ENCODE measurements at regions not wholly inside any gene's neighbourhood (a gene's known extent, or its start where the extent isn't known, plus 50 kb on each side); places are given as distances from the start of the nearest gene placed in this dataset.

GRCh38 chr19:30647891-30648720, 275.9 kb downstream of the ZNF536 start:
- TF ChIP-seq POLR2A (IDR thresholded peaks at IDR 0.05) (no peak), CTCF (IDR thresholded peaks at IDR 0.05) (peak in 1 of 5 experiments; percentile 25), EP300 (IDR thresholded peaks at IDR 0.05) (peak in 1 of 2 donors; percentile 43)
- WGBS, 2 donors = 54 to 59% methylated on average over 19 of the region's 19 CpGs
- DNase-seq (ENCODE audit: low spot score in 2 of 2) = no peak
- Histone ChIP-seq H3K4me3 (no peak overlapping the region), H3K27me3 (peaks cover 0 to 13% of the 10 kb centered on the region in 2 donors), H3K9me3 (no peaks in the 10 kb centered on the region), H3K27ac (peak overlapping the region in 2 of 4 donors; percentile 71 to 76), H3K36me3 (no peaks in the 10 kb centered on the region), H3K4me1 (peaks cover 0 to 55% (median 12%) of the 10 kb centered on the region in 4 donors)

GRCh38 chr19:30646806-30647205, 274.6 kb downstream of the ZNF536 start:
- Histone ChIP-seq H3K36me3 (no peaks in the 10 kb centered on the region), H3K4me3 (no peak overlapping the region), H3K4me1 (peaks cover 0 to 50% (median 12%) of the 10 kb centered on the region in 4 donors), H3K27ac (peak overlapping the region in 1 of 4 donors; percentile 35), H3K9me3 (no peaks in the 10 kb centered on the region), H3K27me3 (peaks cover 0 to 13% of the 10 kb centered on the region in 2 donors)
- TF ChIP-seq POLR2A (IDR thresholded peaks at IDR 0.05) (no peak), EP300 (IDR thresholded peaks at IDR 0.05) (no peak), CTCF (IDR thresholded peaks at IDR 0.05) (no peak)
- DNase-seq (ENCODE audit: low spot score in 2 of 2) = no peak
- 46 to 47% methylated on average over 6 of the region's 6 CpGs for WGBS, 2 donors

- no peak for DNase-seq (ENCODE audit: low spot score in 2 of 2)
- Histone ChIP-seq H3K27ac (no peak overlapping the region), H3K36me3 (no peaks in the 10 kb centered on the region), H3K4me3 (no peak overlapping the region), H3K9me3 (no peaks in the 10 kb centered on the region), H3K4me1 (peaks cover 0 to 47% (median 11%) of the 10 kb centered on the region in 4 donors), H3K27me3 (peaks cover 0 to 13% of the 10 kb centered on the region in 2 donors)
- 67 to 77% methylated on average over 12 of the region's 12 CpGs for WGBS, 2 donors
- TF ChIP-seq CTCF (IDR thresholded peaks at IDR 0.05) = no peak
- TF ChIP-seq EP300 (IDR thresholded peaks at IDR 0.05) = no peak
- no peak for TF ChIP-seq POLR2A (IDR thresholded peaks at IDR 0.05)
These were observed 273.9 kb downstream of the ZNF536 start for GRCh38 chr19:30645946-30646577.

- Histone ChIP-seq H3K9me3 (peaks cover 0 to 12% (median 0%) of the 10 kb centered on the region in 4 donors), H3K36me3 (no peaks in the 10 kb centered on the region), H3K27ac (no peak overlapping the region), H3K4me3 (no peak overlapping the region), H3K4me1 (no peaks in the 10 kb centered on the region), H3K27me3 (no peaks in the 10 kb centered on the region)
- TF ChIP-seq CTCF (IDR thresholded peaks at IDR 0.05) (no peak), EP300 (IDR thresholded peaks at IDR 0.05) (no peak), POLR2A (IDR thresholded peaks at IDR 0.05) (no peak)
- WGBS, 2 donors = 64 to 65% methylated on average over 8 of the region's 8 CpGs
- DNase-seq (ENCODE audit: low spot score in 2 of 2) = no peak
These were observed 268.2 kb downstream of the ZNF536 start for GRCh38 chr19:30640252-30640965.

All from tibial nerve (tissue), 4 donors.